NCI-H82 treated with DMSO at 0.1 percent for 48 hours (cell line): ENCODE measurements at regions not wholly inside any gene's neighbourhood (a gene's known extent, or its start where the extent isn't known, plus 50 kb on each side); places are given as distances from the start of the nearest gene placed in this dataset.
A peak's percentile ranks its signal among the peaks of the same experiment; 100 is the strongest.

Experiments used
- DNase-seq: peaks from one replicate; lab custom pipeline; 2025; ENCODE audit not compliant: unreplicated experiment; lab: John Stamatoyannopoulos, UW

DNA sequence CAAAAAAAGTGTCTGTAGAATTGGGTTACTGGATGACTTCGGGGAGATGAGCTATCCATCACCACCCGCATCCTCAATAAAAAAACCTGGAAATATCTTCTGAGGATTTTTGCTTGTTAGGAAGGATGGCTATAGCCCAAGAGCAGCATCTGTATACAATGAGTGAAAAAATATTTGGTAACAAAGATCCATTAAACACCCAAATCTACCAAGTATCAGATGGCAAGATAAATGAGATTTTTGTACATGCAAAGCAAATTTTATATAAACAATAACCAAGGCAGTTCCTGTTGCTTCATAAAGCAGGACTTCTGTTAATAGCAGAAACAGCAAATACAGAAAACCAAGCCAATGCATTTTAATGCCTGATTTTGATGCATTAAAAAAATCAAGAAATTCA, 166.6 kb downstream of the SLC28A3 start:
- DNase-seq = no peak

DNA sequence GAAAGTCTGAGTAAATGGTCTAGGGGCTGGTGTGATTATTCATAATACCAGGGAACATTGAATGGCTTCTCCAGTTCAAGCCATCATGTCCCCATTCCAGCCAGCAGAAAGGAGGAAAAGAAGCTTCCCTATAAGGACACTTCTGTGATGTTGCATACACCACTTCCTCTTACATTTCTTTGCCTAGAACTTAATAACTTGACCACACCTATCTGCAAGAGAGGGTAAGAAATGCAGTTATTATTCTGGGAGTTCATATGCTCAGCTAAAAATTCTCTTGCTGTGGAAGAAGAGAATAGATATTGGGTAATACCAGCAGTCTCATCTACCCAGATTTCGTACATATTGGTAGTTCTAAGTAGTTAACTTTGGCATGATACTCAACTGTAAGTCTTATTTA, 166.1 kb downstream of the SLC28A3 start:
- DNase-seq = no peak

DNA sequence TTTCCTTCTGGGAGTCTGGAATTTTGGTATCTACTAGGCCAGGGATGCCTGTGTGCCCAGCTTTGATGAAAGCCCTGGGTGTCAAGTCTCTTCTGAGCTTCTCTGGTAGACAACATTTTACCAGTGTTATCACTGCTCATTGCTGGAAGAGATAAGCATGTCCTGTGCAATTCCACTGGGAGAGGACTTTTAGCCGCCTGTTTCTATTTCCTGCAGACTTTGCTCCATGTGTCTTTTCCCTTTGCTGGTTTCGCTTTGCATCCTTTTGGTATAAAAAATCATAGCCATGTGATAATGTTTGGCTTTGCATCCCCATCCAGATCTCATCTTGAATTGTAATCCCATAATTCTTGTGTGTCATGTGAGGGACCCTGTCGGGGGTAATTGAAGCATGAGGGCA, 163.2 kb downstream of the SLC28A3 start:
- no peak for DNase-seq

DNA sequence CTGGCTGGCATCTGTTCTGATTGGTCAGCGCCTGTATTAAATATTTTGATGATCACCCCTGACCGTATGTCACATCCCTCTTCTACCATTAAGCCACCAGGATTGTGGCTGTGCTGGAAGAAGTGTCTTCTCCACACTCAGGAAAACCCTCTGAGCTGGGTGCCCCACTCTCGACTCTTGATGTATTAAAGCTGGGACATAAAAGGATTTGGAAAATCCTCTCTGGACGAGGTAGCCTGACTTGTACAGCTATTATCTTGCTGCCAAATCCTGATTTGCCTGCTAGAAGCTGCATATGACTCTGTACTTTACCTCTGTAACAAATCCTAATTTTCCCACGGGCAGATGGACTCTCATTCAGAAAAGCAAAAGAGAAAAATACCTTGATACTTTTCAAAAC, 161.0 kb downstream of the SLC28A3 start:
- peak; percentile 79 for DNase-seq

DNA sequence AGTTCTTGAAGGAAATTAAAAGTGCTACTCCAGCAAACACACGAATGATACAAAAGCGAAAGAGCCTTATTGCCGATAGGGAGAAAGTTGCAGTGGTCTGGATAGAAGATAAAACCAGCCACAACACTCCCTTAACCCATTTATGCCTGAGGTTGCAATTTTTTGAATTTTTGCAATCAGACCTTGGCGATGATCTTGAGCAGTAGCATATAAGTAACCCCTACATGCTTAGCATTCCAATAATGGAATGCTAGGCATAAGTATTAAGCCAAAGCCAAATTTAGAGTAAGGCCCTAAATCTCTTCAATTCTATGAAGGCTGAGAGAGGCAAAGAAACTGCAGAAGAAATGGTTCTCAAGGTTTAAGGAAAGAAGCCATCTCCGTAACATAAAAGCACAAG, 153.5 kb downstream of the SLC28A3 start:
- no peak for DNase-seq

DNA sequence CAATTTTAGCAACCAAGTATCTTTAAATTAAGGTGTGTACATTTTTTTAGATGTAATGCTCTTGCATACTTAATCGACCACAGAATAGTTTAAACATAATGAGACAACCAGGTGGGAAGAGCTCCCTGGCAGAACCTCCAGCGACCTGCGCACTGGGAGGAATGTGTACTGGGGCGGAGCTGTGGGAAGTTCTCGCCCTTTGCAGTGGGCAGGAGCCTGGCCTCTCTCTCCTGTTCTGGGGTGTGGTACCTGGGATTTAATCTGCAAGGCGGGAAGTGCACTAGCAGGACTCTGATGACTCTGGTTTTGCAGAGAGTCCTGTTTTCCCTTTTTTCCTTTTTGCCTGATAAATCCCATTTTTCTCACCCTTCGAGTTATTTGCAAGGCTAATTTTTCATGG, 150.7 kb downstream of the SLC28A3 start:
- DNase-seq = no peak

DNA sequence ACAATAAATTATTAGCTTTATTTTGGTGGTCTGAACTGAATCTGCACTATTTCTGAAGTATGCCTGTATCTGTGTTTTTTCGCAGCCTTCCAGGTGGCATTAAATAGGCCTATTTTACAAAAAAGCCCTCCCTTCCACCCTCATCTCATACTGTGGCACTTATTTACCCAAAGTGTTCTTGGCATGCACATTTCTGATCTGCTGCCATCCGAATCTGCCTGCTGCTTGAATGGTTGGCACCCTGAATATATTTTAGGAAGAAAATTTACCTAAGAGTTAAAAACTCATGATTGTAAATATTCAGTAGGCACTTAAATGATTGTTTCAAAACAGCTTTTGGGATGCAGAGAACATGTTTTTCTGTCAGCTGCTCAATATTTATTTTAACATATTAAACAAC, 150.1 kb downstream of the SLC28A3 start:
- DNase-seq = no peak

DNA sequence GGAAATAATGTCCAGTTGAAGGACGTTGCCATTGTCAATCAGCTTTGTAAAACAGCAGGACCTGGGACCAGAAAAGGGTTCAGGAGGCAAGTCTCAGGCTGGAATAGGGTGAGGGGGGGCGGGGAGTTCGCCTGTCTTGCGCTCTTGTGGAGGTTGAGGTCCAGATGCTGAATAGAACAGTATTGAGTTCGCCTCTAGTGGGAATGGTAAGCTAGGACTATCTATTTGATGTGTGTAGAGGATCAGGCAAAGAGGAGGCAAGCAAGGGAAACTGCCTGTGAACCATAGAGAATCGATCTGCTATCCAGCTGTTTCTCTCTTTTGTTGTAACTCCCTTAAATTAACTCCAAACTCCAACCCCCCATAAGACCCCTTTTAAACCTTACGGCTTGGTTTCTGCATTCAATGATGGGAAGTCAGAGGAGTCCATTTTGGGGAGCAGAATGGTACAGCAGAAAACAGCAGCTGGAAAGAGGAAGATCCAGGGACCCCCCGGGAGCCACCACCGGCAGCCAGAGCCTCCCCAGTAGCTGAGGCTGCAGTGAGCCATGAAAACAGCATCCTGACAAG, 133.7 kb downstream of the SLC28A3 start:
- DNase-seq = no peak

DNA sequence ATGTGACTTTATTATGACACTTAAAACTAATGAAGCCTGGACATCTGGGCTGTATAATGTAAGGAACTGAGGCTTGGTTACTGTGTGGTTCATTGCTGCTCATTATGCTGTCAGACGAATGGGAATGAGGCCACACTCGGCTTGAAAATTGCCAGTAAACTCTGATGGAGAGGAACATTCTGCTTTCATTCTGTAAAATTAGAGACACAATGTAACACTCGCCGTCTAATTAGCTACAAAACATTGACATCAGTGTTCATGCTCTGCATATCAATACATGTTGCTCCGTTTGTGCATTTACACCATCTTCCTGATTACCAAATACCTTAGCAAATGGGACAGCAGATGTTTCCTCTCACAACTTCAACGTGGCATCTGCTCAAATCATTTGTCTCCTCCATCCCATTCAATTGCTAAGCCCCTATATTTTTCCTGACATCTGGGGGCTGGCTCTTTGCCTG, 133.0 kb downstream of the SLC28A3 start:
- peak; percentile 18 for DNase-seq

DNA sequence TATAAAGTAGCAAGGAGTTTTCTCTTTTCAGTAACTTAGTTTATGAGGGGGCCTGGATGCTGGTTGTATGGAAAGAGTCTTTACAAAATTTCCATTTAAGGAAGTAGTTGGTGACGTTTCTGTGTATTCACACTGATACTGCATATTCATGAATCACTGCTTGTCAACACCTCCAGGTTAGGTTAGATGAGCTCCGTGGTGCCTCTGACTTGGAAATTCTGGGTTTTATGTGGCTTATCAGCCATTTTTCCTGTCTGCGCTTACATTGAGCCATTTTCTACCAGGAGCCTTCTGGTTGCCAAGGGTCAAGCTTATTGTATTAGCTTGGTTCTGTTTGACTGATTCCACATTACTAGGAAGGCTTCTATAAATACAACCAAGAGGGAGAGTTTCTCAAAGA, 128.3 kb downstream of the SLC28A3 start:
- no peak for DNase-seq

DNA sequence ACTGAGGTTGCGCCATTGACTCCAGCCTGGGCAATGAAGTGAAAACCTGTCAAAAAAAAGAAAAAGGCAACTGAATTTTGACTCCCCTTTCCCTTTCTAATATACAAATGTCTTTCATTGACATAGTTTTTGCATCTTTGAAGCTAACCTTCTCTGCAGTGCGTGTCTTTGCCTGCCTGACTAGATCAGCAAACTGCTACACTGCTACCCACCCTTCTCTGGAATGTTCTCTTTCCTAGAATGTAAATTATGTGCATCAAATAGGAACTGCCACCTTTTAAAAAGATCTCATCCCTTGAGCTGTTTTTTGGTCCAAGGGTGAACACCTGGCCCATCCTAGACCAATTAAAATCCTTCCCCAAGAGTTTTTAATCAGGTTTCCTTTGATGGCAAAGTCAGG, 127.6 kb downstream of the SLC28A3 start:
- no peak for DNase-seq

DNA sequence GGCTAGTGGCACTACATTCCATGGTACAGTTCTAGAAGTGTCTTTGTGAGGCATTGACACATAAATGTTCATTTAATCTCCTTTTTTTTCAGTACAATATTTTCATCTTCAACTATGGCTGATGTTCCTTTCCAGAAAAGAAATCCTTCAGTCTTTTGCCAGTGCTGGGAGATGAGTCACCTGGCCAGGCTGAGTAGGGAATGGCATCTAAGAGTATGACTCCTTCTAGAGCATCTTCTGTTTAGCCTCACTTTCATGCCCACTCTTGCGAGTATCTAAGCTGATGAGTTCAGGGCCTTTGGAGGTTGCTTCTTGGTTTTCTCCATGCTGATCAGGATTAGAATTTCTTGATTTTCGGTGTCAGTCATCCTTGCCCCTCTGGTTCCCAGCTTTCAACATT, 124.4 kb downstream of the SLC28A3 start:
- DNase-seq = no peak

DNA sequence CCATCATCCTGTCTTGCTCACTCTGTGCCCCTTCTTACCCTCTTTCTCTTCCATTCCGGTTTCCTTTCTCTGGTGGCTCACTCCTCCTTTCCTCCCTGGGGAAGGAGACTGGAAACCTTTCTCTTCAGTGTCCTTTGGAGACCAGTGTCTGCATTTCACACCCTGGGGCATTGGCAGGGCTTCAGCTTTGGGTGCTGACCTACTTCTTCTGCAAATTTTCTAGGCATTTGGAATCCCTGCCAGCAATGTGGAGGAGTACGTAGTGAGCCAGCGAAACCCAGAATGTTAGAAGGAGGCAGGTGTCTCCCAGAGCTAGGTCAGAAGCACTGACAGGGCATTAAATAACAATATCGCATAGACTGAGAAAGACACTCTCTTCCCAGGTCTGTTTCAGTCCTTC, 122.2 kb downstream of the SLC28A3 start:
- no peak for DNase-seq

DNA sequence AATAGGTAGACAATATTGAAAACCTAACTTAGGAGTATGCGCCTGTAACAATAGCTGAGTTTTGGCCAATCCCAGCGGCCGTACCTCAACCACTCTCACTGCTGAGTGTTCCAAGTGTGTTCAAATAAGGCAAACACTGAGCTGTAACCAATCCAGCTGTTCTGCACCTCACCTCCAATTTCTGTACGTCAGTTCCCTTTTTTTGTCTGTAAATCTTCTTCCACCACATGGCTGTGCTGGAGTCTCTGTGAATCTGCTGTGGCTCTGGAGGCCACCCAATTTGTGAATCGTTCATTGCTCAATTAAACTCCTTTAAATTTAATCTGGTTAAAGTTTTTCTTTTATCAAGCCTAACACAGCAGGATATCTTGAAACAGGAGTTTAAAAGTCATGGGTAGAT, 116.3 kb downstream of the SLC28A3 start:
- no peak for DNase-seq
